ENCODE measurements at regions not wholly inside any gene's neighbourhood (a gene's known extent, or its start where the extent isn't known, plus 50 kb on each side); places are given as distances from the start of the nearest gene placed in this dataset.

DNA sequence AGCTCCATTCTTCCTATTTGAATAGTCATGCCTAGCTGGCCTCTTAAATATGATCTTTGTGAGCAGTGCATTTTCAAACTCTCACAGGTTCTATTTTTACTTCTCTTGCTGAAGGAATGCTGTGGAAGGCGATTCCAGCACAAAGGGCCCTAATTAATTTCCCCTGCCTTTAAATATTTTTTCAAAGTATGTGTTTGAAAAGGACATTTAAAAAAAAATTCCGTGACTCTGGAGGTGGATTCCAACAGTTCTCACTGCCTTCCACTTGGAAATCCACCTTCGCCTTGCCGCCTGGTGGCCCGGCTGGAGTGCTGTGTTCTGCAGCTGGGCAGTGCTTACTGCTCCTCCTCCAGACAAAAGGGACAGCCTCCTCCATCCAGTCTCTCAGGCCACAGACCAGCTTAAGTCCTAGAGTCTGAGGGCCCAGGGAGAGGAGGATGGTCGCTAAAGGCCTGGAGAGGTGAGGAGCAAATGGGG lies 61.5 kb upstream of the CORO2B start:
- TF ChIP-seq, protein P1, sequence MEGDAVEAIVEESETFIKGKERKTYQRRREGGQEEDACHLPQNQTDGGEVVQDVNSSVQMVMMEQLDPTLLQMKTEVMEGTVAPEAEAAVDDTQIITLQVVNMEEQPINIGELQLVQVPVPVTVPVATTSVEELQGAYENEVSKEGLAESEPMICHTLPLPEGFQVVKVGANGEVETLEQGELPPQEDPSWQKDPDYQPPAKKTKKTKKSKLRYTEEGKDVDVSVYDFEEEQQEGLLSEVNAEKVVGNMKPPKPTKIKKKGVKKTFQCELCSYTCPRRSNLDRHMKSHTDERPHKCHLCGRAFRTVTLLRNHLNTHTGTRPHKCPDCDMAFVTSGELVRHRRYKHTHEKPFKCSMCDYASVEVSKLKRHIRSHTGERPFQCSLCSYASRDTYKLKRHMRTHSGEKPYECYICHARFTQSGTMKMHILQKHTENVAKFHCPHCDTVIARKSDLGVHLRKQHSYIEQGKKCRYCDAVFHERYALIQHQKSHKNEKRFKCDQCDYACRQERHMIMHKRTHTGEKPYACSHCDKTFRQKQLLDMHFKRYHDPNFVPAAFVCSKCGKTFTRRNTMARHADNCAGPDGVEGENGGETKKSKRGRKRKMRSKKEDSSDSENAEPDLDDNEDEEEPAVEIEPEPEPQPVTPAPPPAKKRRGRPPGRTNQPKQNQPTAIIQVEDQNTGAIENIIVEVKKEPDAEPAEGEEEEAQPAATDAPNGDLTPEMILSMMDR (IDR thresholded peaks at IDR 0.05), result no peak
- no peak for TF ChIP-seq POLR2A (IDR thresholded peaks at IDR 0.05)
